Panc1 (cell line): ENCODE measurements at regions not wholly inside any gene's neighbourhood (a gene's known extent, or its start where the extent isn't known, plus 50 kb on each side); places are given as distances from the start of the nearest gene placed in this dataset.

Experiments
- CTCF ChIP-seq: fragments of 450-650 bp; IDR thresholded peaks from 2 replicates; pipeline ENCODE4 v1.5.1; 2017; ENCODE audit warnings: mild to moderate bottlenecking
- POLR2AphosphoS5 ChIP-seq: IDR thresholded peaks from 2 replicates; pipeline ENCODE4 v1.6.1; 2012; ENCODE audit warnings: mild to moderate bottlenecking, low read depth, low read length, moderate library complexity
- REST ChIP-seq, 2 experiments: IDR thresholded peaks; 2 replicates each; pipeline ENCODE4 v1.6.1; 2011 to 2012; ENCODE audit warnings: low read depth in 2 of 2, control low read depth in 1 of 2, low read length in 1 of 2, mild to moderate bottlenecking in 1 of 2, moderate library complexity in 1 of 2; ENCODE audit not compliant: insufficient read depth in 1 of 2

- TF ChIP-seq CTCF: no peak
- no peak for TF ChIP-seq POLR2AphosphoS5
- no peak for TF ChIP-seq REST (IDR thresholded peaks at IDR 0.05; ENCODE audit: insufficient read depth in 1 of 2, low read depth in 2 of 2, low read length in 1 of 2)
Measured at GRCh38 chr4:123308667-123309066, 87.9 kb upstream of the SPRY1 start.
